A549 (cell line): ENCODE measurements at regions not wholly inside any gene's neighbourhood (a gene's known extent, or its start where the extent isn't known, plus 50 kb on each side); places are given as distances from the start of the nearest gene placed in this dataset.

Experiments
- ATAC-seq, 2 experiments: fragments of 200-7000 bp in 1 of 2; fragments of >200 bp in 1 of 2; cut with Nextera tagmentation in 1 of 2; cut with Tn5 transposase in 1 of 2; 3 replicates each; pipeline versions ENCODE4 v1.8.0 to v1.9.1; 2018 to 2020; ENCODE audit warnings: mild to moderate bottlenecking in 1 of 2, moderate library complexity in 1 of 2
- CTCF ChIA-PET: fragments of 300-600 bp; sonication (Branson Sonifier 250); formaldehyde crosslinking; extraction: SDS; loops from one replicate; lab custom pipeline; 2021; ENCODE audit warnings: antibody characterized with exemption, inconsistent platforms; lab: Yijun Ruan, JAX
- POLR2A ChIA-PET: fragments of 350-600 bp; formaldehyde crosslinking; extraction: SDS; loops from one replicate; lab custom pipeline; 2021; ENCODE audit warnings: antibody characterized with exemption, inconsistent platforms; lab: Yijun Ruan, JAX
- DNase-seq, 2 experiments: peaks; one replicate each; pipeline versions ENCODE4 v3.0.0 to v3.0.0-alpha.2; 2011 to 2016; ENCODE audit warnings: low read depth in 1 of 2, low spot score in 1 of 2
- FAIRE-seq: peaks from 2 replicates; lab custom pipeline; 2011; peaks lifted over from hg19 to GRCh38; lab: Jason Lieb, UNC
- H3K27ac ChIP-seq, 2 experiments: fragments of >200 bp; sonication (Bioruptor Twin); formaldehyde crosslinking; 3 replicates each; pipeline ENCODE4 v1.5.1; 2016 to 2017
- H3K4me1 ChIP-seq: fragments of >200 bp; sonication (Bioruptor Twin); formaldehyde crosslinking; 3 replicates; pipeline ENCODE4 v1.6.1; 2016
- H3K4me2 ChIP-seq: fragments of >200 bp; sonication (Bioruptor Twin); formaldehyde crosslinking; 3 replicates; pipeline ENCODE4 v1.6.1; 2016
- H3K4me3 ChIP-seq: fragments of >200 bp; sonication (Bioruptor Twin); formaldehyde crosslinking; 3 replicates; pipeline ENCODE4 v1.5.1; 2016
- H3K9me3 ChIP-seq: fragments of >200 bp; sonication (Bioruptor Twin); formaldehyde crosslinking; 3 replicates; pipeline ENCODE4 v1.6.1; 2016
- ATOH8 ChIP-seq: fragments of 250-450 bp; sonication (Bioruptor Pico); IDR thresholded peaks from 2 replicates; pipeline ENCODE4 v1.5.0; 2020; ENCODE audit warnings: low read depth, mild to moderate bottlenecking, moderate library complexity
- BCL3 ChIP-seq: fragments of >200 bp; sonication (Bioruptor Twin); formaldehyde crosslinking; IDR thresholded peaks from 3 replicates; pipeline ENCODE4 v1.6.1; 2016
- BHLHE40 ChIP-seq: IDR thresholded peaks from 2 replicates; pipeline ENCODE4 v1.6.1; 2012; ENCODE audit warnings: low read depth, low read length, inconsistent platforms
- CTCF ChIP-seq: fragments of >200 bp; sonication (Bioruptor Twin); formaldehyde crosslinking; IDR thresholded peaks from 3 replicates; pipeline ENCODE4 v1.5.1; 2016
- E2F6 ChIP-seq: IDR thresholded peaks from 2 replicates; pipeline ENCODE4 v1.6.1; 2012; ENCODE audit warnings: low read depth, borderline replicate concordance
- EP300 ChIP-seq, 2 experiments: fragments of >200 bp; sonication (Bioruptor Twin); formaldehyde crosslinking; IDR thresholded peaks; 2 replicates in 1 of 2; 3 replicates in 1 of 2; pipeline ENCODE4 v1.6.1; 2016 to 2017
- FOXS1 ChIP-seq: fragments of 250-450 bp; sonication (Bioruptor Pico); IDR thresholded peaks from 2 replicates; pipeline ENCODE4 v1.5.0; 2020; ENCODE audit warnings: mild to moderate bottlenecking, moderate library complexity
- GATA3 ChIP-seq: IDR thresholded peaks from 2 replicates; pipeline ENCODE4 v1.6.1; 2012; ENCODE audit warnings: borderline replicate concordance
- HDAC2 ChIP-seq: fragments of 200-600 bp; sonication (generic); IDR thresholded peaks from 2 replicates; pipeline ENCODE4 v1.6.1; 2016
- HEYL ChIP-seq: fragments of 250-450 bp; sonication (Bioruptor Pico); IDR thresholded peaks from 2 replicates; pipeline ENCODE4 v1.8.0; 2021; ENCODE audit warnings: mild to moderate bottlenecking, moderate library complexity
- HOXB13 ChIP-seq: fragments of 250-450 bp; sonication (Bioruptor Pico); IDR thresholded peaks from 2 replicates; pipeline ENCODE4 v1.5.0; 2020; ENCODE audit warnings: low read depth, mild to moderate bottlenecking, moderate library complexity
- HOXB5 ChIP-seq: fragments of 250-450 bp; sonication (Bioruptor Pico); IDR thresholded peaks from 2 replicates; pipeline ENCODE4 v1.5.0; 2020; ENCODE audit warnings: mild to moderate bottlenecking, moderate library complexity
- JUN ChIP-seq, 2 experiments: fragments of >200 bp; sonication (Bioruptor Twin); formaldehyde crosslinking; IDR thresholded peaks; 2 replicates in 1 of 2; 3 replicates in 1 of 2; pipeline ENCODE4 v1.6.1; 2016 to 2017
- JUNB ChIP-seq: fragments of >200 bp; sonication (Bioruptor Twin); formaldehyde crosslinking; IDR thresholded peaks from 2 replicates; pipeline ENCODE4 v1.6.1; 2016
- KDM1A ChIP-seq: fragments of 200-600 bp; sonication (generic); IDR thresholded peaks from 2 replicates; pipeline ENCODE4 v1.6.1; 2016; ENCODE audit warnings: low read depth, mild to moderate bottlenecking
- KDM5A ChIP-seq: fragments of 200-600 bp; sonication (generic); IDR thresholded peaks from 2 replicates; pipeline ENCODE4 v1.6.1; 2016; ENCODE audit warnings: antibody characterized with exemption, mild to moderate bottlenecking
- MAZ ChIP-seq: fragments of 150-350 bp; IDR thresholded peaks from 2 replicates; pipeline ENCODE4 v1.6.1; 2014; ENCODE audit warnings: antibody characterized with exemption, low read depth, low read length, borderline replicate concordance
- NR3C1 ChIP-seq: fragments of >200 bp; sonication (Bioruptor Twin); formaldehyde crosslinking; IDR thresholded peaks from 3 replicates; pipeline ENCODE4 v1.6.1; 2017
- PHF8 ChIP-seq: fragments of 200-600 bp; sonication (generic); IDR thresholded peaks from 2 replicates; pipeline ENCODE4 v1.6.1; 2016; ENCODE audit warnings: low read depth, mild to moderate bottlenecking, antibody characterized with exemption, moderate library complexity, borderline replicate concordance
- RARB ChIP-seq: fragments of 250-450 bp; sonication (Bioruptor Pico); IDR thresholded peaks from 2 replicates; pipeline ENCODE4 v1.8.0; 2021; ENCODE audit warnings: mild to moderate bottlenecking, moderate library complexity
- REST ChIP-seq: fragments of 200-600 bp; sonication (generic); IDR thresholded peaks from 2 replicates; pipeline ENCODE4 v1.6.1; 2016; ENCODE audit warnings: antibody characterized with exemption, mild to moderate bottlenecking, moderate library complexity
- TFCP2L1 ChIP-seq: fragments of 250-450 bp; sonication (Bioruptor Pico); IDR thresholded peaks from 2 replicates; pipeline ENCODE4 v1.5.0; 2021; ENCODE audit warnings: mild to moderate bottlenecking
- ZC3H11A ChIP-seq: fragments of 450-650 bp; IDR thresholded peaks from 2 replicates; pipeline ENCODE4 v1.6.1; 2014; ENCODE audit warnings: antibody characterized with exemption, mild to moderate bottlenecking
- ZSCAN20 ChIP-seq: fragments of 250-450 bp; sonication (Bioruptor Pico); IDR thresholded peaks from 2 replicates; pipeline ENCODE4 v1.8.0; 2022; ENCODE audit warnings: mild to moderate bottlenecking, moderate library complexity
- WGBS: methylation state at CpG from one replicate; pipeline ENCODE4 v1.1.6; 2017; ENCODE audit errors: missing lambda C conversion rate; 5-methylcytosine and 5-hydroxymethylcytosine counted together
- TF ChIP-seq, protein P1 (sequence below): fragments of 150-350 bp; IDR thresholded peaks from 2 replicates; pipeline ENCODE4 v1.6.1; 2014; ENCODE audit warnings: low read depth, mild to moderate bottlenecking, low read length
- TF ChIP-seq, protein P2 (sequence below): fragments of >200 bp; sonication (Bioruptor Twin); formaldehyde crosslinking; IDR thresholded peaks from 2 replicates; pipeline ENCODE4 v1.6.1; 2016

- no peak overlapping the region for H3K4me2 ChIP-seq
- TF ChIP-seq RARB (CRISPR knock-in tag) (no peak), PHF8 (no peak), ZSCAN20 (CRISPR knock-in tag) (no peak), MAZ (no peak), CTCF (no peak), KDM1A (no peak), HOXB5 (CRISPR knock-in tag) (no peak), FOXS1 (no peak), HDAC2 (no peak), E2F6 (no peak), BHLHE40 (no peak), JUNB (no peak), HEYL (CRISPR knock-in tag) (no peak), ZC3H11A (no peak)
- TF ChIP-seq, protein P1, sequence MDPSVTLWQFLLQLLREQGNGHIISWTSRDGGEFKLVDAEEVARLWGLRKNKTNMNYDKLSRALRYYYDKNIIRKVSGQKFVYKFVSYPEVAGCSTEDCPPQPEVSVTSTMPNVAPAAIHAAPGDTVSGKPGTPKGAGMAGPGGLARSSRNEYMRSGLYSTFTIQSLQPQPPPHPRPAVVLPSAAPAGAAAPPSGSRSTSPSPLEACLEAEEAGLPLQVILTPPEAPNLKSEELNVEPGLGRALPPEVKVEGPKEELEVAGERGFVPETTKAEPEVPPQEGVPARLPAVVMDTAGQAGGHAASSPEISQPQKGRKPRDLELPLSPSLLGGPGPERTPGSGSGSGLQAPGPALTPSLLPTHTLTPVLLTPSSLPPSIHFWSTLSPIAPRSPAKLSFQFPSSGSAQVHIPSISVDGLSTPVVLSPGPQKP, result no peak
- DNase-seq (no peak), FAIRE-seq (no peak), ATAC-seq (no peak)
- H3K4me1 ChIP-seq, result no peaks in the 10 kb centered on the region
- H3K4me3 ChIP-seq, result no peak overlapping the region
- CTCF ChIA-PET, result no interaction called here
- H3K27ac ChIP-seq, result no peak overlapping the region
- no peaks in the 10 kb centered on the region for H3K9me3 ChIP-seq
- 11% methylated on average over 4 of the region's 4 CpGs for WGBS
- POLR2A ChIA-PET, result no interaction called here
Observed at GRCh38 chr2:2587354-2587753, 256.3 kb upstream of the MYT1L start.

DNA sequence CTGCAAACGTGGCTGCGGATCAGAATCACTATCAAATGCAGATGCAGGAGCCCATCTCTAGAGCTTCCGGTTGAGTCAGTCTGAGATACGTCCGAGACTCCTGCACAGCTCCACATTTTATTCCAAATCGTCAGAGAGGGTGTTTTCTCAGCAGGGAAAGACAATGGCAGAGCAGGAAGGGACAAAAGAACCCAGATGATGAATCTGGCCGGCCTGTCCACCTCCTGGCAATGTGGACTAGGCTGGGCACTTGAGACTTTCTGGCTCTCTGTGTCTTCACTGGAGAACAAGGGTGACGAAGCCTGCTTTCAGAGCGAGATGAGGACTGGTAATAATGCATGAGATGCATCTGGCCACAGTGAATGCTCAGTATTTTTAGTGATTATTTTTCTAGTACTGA, 255.9 kb upstream of the MYT1L start:
- ATAC-seq (no peak), FAIRE-seq (no peak), DNase-seq (no peak)
- 20% methylated on average over 9 of the region's 9 CpGs for WGBS
- Histone ChIP-seq H3K4me3 (no peak overlapping the region), H3K4me2 (no peak overlapping the region), H3K4me1 (no peaks in the 10 kb centered on the region), H3K27ac (no peak overlapping the region), H3K9me3 (no peaks in the 10 kb centered on the region)
- ChIA-PET POLR2A (no interaction called here), CTCF (no interaction called here)
- TF ChIP-seq ATOH8 (CRISPR knock-in tag) (no peak), HDAC2 (no peak), HOXB13 (CRISPR knock-in tag) (no peak), TFCP2L1 (CRISPR knock-in tag) (no peak), KDM5A (no peak), JUN (IDR thresholded peaks at IDR 0.05) (no peak), REST (no peak), BCL3 (no peak), BHLHE40 (no peak), ZC3H11A (no peak), GATA3 (no peak), E2F6 (no peak), EP300 (IDR thresholded peaks at IDR 0.05) (no peak), NR3C1 (no peak), CTCF (no peak)
- TF ChIP-seq, protein P2, sequence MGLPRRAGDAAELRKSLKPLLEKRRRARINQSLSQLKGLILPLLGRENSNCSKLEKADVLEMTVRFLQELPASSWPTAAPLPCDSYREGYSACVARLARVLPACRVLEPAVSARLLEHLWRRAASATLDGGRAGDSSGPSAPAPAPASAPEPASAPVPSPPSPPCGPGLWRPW, result no peak
